HL-60 (cell line): ENCODE measurements at regions not wholly inside any gene's neighbourhood (a gene's known extent, or its start where the extent isn't known, plus 50 kb on each side); places are given as distances from the start of the nearest gene placed in this dataset.

ENCODE experiments used
- DNase-seq, 2 experiments: peaks; one replicate each; pipeline ENCODE4 v3.0.0-alpha.2; 2010 to 2020; ENCODE audit warnings: low read depth in 1 of 2, low spot score in 1 of 2
- H3K27ac ChIP-seq: fragments of 250-450 bp; sonication (Bioruptor Pico); replicated peaks from 2 replicates; pipeline ENCODE4 v1.5.1; 2020; ENCODE audit warnings: mild to moderate bottlenecking, moderate library complexity
- H3K27me3 ChIP-seq: fragments of 250-450 bp; sonication (Bioruptor Pico); 2 replicates; pipeline ENCODE4 v1.5.1; 2021; ENCODE audit warnings: mild to moderate bottlenecking, moderate library complexity; ENCODE audit not compliant: insufficient read depth, poor library complexity, severe bottlenecking
- H3K4me3 ChIP-seq: replicated peaks from 2 replicates; pipeline ENCODE4 v1.5.1; 2011; ENCODE audit warnings: mild to moderate bottlenecking, control low read depth, low read length; ENCODE audit not compliant: insufficient read depth
- GABPA ChIP-seq: IDR thresholded peaks from 2 replicates; pipeline ENCODE4 v1.6.1; 2012; ENCODE audit warnings: low read depth
- POLR2AphosphoS5 ChIP-seq: IDR thresholded peaks from 2 replicates; pipeline ENCODE4 v1.6.1; 2012; ENCODE audit warnings: low read depth
- SPI1 ChIP-seq: IDR thresholded peaks from 2 replicates; pipeline ENCODE4 v1.6.1; 2012; ENCODE audit warnings: low read depth, mild to moderate bottlenecking, borderline replicate concordance
- TF ChIP-seq, protein P1 (sequence below): IDR thresholded peaks from one replicate; pipeline ENCODE4 v1.5.1; 2011; ENCODE audit warnings: low read length, control low read depth, inconsistent platforms; ENCODE audit not compliant: insufficient read depth
- TF ChIP-seq, protein P2 (sequence below): IDR thresholded peaks from 2 replicates; pipeline ENCODE4 v1.6.1; 2012; ENCODE audit warnings: low read depth; ENCODE audit not compliant: insufficient replicate concordance

DNA sequence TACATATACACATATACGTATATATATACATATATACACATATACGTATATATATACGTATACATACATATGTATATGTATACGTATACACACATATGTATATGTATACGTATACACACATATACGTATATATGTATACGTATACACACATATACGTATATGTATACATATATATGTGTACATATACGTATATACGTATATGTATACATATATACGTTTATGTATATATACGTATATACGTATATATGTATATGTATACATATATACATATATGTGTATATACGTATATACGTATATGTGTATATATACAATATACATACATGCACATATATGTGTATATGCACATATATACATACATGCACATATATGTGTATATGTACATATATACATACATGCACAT lies 396.2 kb upstream of the DUSP10 start:
- no peak for TF ChIP-seq POLR2AphosphoS5
- TF ChIP-seq, protein P1, sequence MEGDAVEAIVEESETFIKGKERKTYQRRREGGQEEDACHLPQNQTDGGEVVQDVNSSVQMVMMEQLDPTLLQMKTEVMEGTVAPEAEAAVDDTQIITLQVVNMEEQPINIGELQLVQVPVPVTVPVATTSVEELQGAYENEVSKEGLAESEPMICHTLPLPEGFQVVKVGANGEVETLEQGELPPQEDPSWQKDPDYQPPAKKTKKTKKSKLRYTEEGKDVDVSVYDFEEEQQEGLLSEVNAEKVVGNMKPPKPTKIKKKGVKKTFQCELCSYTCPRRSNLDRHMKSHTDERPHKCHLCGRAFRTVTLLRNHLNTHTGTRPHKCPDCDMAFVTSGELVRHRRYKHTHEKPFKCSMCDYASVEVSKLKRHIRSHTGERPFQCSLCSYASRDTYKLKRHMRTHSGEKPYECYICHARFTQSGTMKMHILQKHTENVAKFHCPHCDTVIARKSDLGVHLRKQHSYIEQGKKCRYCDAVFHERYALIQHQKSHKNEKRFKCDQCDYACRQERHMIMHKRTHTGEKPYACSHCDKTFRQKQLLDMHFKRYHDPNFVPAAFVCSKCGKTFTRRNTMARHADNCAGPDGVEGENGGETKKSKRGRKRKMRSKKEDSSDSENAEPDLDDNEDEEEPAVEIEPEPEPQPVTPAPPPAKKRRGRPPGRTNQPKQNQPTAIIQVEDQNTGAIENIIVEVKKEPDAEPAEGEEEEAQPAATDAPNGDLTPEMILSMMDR = no peak
- no peak for TF ChIP-seq SPI1
- TF ChIP-seq, protein P2, sequence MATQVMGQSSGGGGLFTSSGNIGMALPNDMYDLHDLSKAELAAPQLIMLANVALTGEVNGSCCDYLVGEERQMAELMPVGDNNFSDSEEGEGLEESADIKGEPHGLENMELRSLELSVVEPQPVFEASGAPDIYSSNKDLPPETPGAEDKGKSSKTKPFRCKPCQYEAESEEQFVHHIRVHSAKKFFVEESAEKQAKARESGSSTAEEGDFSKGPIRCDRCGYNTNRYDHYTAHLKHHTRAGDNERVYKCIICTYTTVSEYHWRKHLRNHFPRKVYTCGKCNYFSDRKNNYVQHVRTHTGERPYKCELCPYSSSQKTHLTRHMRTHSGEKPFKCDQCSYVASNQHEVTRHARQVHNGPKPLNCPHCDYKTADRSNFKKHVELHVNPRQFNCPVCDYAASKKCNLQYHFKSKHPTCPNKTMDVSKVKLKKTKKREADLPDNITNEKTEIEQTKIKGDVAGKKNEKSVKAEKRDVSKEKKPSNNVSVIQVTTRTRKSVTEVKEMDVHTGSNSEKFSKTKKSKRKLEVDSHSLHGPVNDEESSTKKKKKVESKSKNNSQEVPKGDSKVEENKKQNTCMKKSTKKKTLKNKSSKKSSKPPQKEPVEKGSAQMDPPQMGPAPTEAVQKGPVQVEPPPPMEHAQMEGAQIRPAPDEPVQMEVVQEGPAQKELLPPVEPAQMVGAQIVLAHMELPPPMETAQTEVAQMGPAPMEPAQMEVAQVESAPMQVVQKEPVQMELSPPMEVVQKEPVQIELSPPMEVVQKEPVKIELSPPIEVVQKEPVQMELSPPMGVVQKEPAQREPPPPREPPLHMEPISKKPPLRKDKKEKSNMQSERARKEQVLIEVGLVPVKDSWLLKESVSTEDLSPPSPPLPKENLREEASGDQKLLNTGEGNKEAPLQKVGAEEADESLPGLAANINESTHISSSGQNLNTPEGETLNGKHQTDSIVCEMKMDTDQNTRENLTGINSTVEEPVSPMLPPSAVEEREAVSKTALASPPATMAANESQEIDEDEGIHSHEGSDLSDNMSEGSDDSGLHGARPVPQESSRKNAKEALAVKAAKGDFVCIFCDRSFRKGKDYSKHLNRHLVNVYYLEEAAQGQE = no peak
- no peak for TF ChIP-seq GABPA
- Histone ChIP-seq H3K4me3 (no peak overlapping the region), H3K27ac (no peak overlapping the region), H3K27me3 (no peaks in the 10 kb centered on the region)
- DNase-seq = no peak

GRCh38 chr1:222136869-222137268 lies 395.0 kb upstream of the DUSP10 start:
- TF ChIP-seq, protein P2 = no peak
- TF ChIP-seq POLR2AphosphoS5 (no peak), SPI1 (no peak), GABPA (no peak)
- TF ChIP-seq, protein P1 = no peak
- Histone ChIP-seq H3K27me3 (no peaks in the 10 kb centered on the region), H3K27ac (no peak overlapping the region), H3K4me3 (no peak overlapping the region)
- no peak for DNase-seq

- Histone ChIP-seq H3K27ac (no peak overlapping the region), H3K27me3 (no peaks in the 10 kb centered on the region), H3K4me3 (no peak overlapping the region)
- no peak for DNase-seq
- TF ChIP-seq, protein P1 = no peak
- TF ChIP-seq, protein P2 = no peak
- TF ChIP-seq SPI1 (no peak), POLR2AphosphoS5 (no peak), GABPA (no peak)
These were observed 387.2 kb upstream of the DUSP10 start for GRCh38 chr1:222129041-222129440.
